ENCODE measurements at regions not wholly inside any gene's neighbourhood (a gene's known extent, or its start where the extent isn't known, plus 50 kb on each side); places are given as distances from the start of the nearest gene placed in this dataset.

- ATAC-seq (no peak), DNase-seq (ENCODE audit: missing footprints) (no peak)
- intact Hi-C loops (cut with DNase I) = no loop called here
These were observed 193.6 kb upstream of the CST7 start for GRCh38 chr20:24755411-24755922.

GRCh38 chr20:24756292-24757025 is 192.6 kb upstream of the CST7 start:
- DNase-seq (ENCODE audit: missing footprints) = no peak
- intact Hi-C loops (cut with DNase I) = no loop called here
- no peak for ATAC-seq

- intact Hi-C loops (cut with DNase I) = no loop called here
- DNase-seq (ENCODE audit: missing footprints) (no peak), ATAC-seq (no peak)
These were observed 187.6 kb upstream of the CST7 start for GRCh38 chr20:24761220-24762065.

GRCh38 chr20:24762371-24762770 is 186.7 kb upstream of the CST7 start:
- intact Hi-C loops (cut with DNase I) = no loop called here
- no peak for ATAC-seq
- DNase-seq (ENCODE audit: missing footprints) = no peak

GRCh38 chr20:24762791-24763350 is 186.2 kb upstream of the CST7 start:
- intact Hi-C loops (cut with DNase I) = no loop called here
- no peak for DNase-seq (ENCODE audit: missing footprints)
- no peak for ATAC-seq

- DNase-seq (ENCODE audit: missing footprints) (no peak), ATAC-seq (no peak)
- intact Hi-C loops (cut with DNase I) = no loop called here
These were observed 185.6 kb upstream of the CST7 start for GRCh38 chr20:24763386-24764026.

GRCh38 chr20:24764027-24764793 is 184.9 kb upstream of the CST7 start:
- DNase-seq (ENCODE audit: missing footprints) (no peak), ATAC-seq (no peak)
- intact Hi-C loops (cut with DNase I) = no loop called here

- DNase-seq (ENCODE audit: missing footprints) (no peak), ATAC-seq (no peak)
- intact Hi-C loops (cut with DNase I) = no loop called here
These were observed 184.3 kb upstream of the CST7 start for GRCh38 chr20:24764794-24765202.

GRCh38 chr20:24765316-24766142 is 183.5 kb upstream of the CST7 start:
- ATAC-seq (no peak), DNase-seq (ENCODE audit: missing footprints) (no peak)
- intact Hi-C loops (cut with DNase I) = no loop called here

- DNase-seq (ENCODE audit: missing footprints) (no peak), ATAC-seq (no peak)
- intact Hi-C loops (cut with DNase I) = no loop called here
These were observed 182.9 kb upstream of the CST7 start for GRCh38 chr20:24766143-24766527.

GRCh38 chr20:24766826-24767622 is 182.0 kb upstream of the CST7 start:
- ATAC-seq (no peak), DNase-seq (ENCODE audit: missing footprints) (no peak)
- intact Hi-C loops (cut with DNase I) = no loop called here

GRCh38 chr20:24767623-24768100 is 181.4 kb upstream of the CST7 start:
- intact Hi-C loops (cut with DNase I) = no loop called here
- no peak for DNase-seq (ENCODE audit: missing footprints)
- ATAC-seq = no peak

GRCh38 chr20:24768201-24768636 is 180.8 kb upstream of the CST7 start:
- ATAC-seq (no peak), DNase-seq (ENCODE audit: missing footprints) (no peak)
- intact Hi-C loops (cut with DNase I) = no loop called here

- DNase-seq (ENCODE audit: missing footprints) = no peak
- ATAC-seq = no peak
- intact Hi-C loops (cut with DNase I) = no loop called here
These were observed 180.1 kb upstream of the CST7 start for GRCh38 chr20:24768713-24769601.

GRCh38 chr20:24769878-24770627 is 179.0 kb upstream of the CST7 start:
- no peak for ATAC-seq
- DNase-seq (ENCODE audit: missing footprints) = no peak
- intact Hi-C loops (cut with DNase I) = no loop called here

All from Right ventricle myocardium inferior (tissue), 1 donor.